Stimulated activated CD8-positive, alpha-beta memory T cell treated with anti-CD3 and anti-CD28 coated beads, Interleukin-7, amount 100 ng/mL, for 48 hours (primary cell): ENCODE measurements at regions not wholly inside any gene's neighbourhood (a gene's known extent, or its start where the extent isn't known, plus 50 kb on each side); places are given as distances from the start of the nearest gene placed in this dataset.

ENCODE experiments used
- DNase-seq, 2 donors: peaks; one replicate each; pipeline ENCODE4 v3.0.0-alpha.2; 2020; ENCODE audit warnings: low read depth in 1 of 2; ENCODE audit errors: extremely low read depth in 1 of 2

DNA sequence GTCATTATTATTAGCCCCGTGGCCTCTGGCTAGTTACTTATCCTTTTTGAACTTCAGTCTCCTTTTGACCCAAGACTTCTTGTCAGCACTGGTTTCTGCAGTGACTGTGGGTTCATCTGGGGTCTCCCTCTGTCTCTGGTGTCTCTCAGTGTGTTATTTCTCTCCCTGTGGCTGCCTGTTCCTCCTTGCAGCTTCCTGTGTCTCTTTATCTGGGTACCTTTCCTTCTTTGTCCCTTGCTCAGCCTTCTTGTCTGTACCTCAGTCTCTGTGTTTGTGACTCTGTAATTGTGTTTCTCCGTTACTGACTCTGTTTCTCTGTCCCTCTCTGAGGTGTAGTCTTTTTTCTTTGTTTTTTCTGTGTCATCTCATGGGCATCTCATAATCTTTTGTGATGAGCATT lies 102.6 kb upstream of the CDH11 start:
- DNase-seq: no peak

DNA sequence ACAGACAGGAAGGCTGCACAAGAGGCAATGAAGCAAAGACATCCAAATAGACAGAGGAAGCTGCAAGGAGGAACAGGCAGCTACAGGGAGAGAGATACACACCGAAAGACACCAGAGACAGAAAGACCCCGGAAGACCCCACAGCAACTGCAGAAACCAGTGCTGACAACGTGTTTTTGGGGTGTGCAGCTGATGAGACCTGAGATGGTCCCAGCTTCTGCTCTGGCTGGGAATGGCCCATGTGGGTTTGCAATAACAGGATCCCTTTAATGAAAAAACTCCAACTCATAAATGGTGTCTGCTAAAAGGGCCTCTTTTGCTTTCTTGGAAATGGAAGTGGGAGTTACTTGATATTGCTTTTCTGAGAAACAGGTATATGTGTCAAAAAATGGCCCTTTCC lies 101.5 kb upstream of the CDH11 start:
- no peak for DNase-seq

DNA sequence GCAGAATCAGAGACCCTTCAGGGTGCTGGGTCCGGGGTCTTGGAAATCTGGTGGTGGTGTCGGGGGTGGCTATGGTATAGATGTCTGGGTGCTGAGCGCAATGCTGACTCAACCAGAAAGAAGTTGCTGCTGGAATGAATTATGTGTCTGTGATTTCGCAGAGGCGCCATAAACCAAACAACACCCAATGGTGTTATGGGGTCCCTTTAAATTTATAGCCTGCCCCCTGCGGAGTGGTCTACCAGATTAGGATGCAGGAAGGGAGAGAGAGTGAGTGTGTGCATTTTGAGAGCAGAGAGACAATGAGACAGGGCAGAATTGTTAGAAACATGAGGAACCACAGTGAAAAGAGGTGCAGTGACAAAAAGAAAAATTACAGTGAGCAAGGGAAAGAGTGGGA lies 100.7 kb upstream of the CDH11 start:
- DNase-seq: no peak

DNA sequence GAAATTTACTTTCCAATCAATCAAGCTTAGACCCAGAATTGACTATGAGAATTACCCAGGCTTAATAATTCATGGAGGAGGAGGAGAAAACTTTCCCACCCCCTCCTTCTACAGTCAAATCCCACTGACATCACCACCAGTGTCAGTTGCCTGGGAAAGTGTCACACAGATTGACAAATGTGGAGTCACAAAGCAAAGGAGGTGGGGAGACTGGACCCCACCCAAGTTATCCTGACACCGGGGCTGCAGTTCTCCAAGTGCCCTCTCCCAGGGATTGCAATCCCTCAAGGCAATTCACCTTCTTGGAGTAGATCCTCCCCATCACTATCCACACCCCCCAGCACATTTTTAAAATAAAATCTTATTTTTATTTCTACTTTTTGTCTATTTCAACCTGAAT lies 100.2 kb upstream of the CDH11 start:
- DNase-seq: no peak

DNA sequence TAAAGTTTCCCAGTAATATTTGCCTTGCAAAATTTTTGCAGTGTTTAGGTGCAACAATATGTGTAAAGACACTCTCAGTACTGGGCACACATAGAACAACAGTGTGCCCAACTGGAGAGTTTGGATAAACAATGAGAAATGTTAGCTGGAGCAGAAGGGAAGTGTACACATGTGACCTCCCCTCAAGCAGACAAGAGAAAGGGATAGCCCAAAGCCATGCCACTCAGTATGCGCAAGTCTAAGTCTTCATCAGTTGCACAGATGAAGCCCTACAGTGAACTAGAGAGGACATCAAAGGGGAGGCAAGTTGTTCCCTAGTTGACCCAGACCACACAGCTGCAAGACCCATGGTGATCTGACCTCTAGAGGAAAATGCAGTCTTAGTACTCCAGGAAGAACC lies 97.9 kb upstream of the CDH11 start:
- DNase-seq: no peak

DNA sequence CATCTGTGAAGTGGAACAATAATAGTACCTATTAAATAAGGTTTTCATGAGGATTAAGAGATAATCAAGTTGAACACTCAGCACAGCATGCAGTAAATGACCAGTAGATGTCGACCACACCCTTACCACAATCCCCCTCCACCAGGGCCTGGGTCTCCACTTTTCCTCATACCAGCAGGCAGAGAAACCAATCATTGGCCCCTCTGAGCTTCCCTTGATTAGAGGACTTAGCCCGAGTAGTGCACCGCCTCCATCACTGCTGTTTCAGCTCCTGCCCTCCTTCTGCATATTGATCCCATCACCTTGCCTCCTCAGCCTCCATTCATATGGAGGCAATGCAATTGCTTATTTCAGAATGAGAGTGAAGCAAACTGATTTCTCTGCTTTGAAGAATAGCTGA lies 96.5 kb upstream of the CDH11 start:
- DNase-seq: no peak

DNA sequence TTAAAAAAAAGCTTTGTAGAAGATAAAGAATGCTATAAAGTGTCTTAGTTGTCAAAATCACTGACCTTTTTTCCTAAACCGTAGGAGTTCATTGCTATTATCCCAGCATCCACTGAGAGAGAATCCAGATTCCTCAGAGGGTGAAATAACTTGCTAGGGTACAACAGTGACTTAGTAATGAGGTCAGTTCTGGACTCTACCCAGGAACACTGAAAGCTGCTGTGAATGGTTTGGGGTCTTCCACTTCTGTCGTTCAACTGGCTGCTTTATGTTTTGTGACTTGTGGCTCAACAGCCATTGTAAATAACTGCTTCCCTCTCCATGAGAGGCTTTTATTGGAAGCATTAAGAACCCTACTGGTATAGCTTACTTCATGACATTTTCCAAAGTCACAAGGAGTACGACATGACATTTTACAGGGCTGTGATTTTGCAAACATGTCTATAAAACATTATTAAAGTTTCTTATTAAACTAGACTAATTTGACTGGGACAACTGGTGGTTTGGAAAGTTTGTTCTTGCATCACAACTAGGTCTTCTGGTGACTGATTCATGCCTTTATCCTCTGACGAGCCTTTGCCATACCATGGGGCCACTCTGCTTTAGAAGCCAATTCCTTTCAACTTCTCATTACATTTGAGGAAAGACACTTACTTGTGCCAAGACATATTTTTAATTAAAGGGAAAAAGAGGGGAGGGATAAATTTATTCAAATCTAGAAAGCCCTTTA lies 92.2 kb upstream of the CDH11 start:
- no peak for DNase-seq

DNA sequence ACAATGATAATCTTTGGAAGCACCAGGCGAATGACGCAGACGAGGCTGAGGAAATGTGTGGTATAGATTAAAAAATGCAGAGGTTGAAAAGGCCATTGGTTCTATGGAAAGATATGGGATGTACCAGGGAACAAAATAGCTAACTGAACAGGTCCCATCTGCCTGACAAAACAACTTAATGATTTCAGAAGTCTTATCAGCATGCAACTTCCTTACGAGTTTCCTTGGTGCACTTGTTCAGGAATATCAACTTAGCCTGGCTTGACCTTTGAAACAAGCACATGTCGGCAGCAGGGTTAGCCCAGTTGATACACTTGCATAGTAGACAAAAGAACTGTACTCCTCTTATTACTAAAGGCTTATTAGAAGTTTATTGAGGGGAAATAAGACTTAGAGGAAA lies 90.9 kb upstream of the CDH11 start:
- DNase-seq: no peak

DNA sequence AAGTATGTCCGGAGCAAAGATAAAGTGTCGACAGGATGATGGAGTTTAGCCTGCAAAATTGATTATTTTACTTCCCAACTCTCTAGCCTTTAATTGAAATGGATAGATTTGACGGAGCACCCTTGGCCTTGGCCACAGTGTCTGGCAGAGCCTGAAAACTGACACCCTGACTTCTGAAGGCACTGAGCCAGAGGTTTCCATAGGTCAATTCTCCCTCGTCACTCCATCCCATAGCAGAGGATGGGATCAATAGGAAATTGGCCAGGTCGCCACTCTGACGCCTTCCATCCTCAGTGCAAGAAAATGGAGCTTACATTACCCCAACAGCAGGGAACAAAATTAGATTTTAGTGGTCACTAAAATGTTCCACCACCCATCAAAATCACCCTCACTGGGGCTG lies 90.4 kb upstream of the CDH11 start:
- DNase-seq: no peak

DNA sequence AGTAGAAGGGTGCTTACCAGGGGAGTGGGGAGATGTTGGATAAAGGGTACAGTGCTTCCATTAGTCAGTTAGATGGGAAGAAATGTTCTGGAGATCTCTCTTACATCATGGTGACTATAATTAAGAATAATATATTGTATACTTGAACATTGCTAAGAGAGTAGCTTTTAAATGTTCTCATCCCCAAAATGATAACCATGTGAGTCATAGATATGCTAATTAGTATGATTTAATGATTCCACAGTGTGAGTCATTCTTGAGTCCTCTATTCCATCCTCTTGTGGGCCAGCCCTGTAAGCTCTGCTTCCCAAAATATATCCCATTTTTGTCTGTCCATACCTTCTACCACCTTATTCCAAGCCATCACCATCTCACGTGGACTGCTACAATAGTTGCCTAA lies 80.6 kb upstream of the CDH11 start:
- no peak for DNase-seq

DNA sequence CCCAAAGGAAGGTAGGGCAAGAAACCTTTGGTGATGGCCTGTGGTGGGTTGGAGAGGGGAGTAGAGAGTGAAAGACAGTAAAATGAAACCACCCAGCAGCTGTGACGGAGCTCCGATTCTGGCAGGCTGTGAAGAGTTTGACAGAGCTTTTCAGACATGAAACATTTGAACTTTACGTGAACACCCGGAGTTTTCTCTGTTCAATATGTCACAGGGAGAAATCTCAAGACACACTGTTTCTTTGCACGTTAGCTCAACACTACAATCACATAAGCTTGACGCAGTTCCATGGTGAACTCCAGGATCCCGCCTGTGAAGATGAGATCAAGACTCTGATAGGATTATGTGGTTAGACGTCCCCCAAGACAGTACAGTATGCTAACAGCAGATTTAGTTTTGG lies 79.6 kb upstream of the CDH11 start:
- DNase-seq: no peak

DNA sequence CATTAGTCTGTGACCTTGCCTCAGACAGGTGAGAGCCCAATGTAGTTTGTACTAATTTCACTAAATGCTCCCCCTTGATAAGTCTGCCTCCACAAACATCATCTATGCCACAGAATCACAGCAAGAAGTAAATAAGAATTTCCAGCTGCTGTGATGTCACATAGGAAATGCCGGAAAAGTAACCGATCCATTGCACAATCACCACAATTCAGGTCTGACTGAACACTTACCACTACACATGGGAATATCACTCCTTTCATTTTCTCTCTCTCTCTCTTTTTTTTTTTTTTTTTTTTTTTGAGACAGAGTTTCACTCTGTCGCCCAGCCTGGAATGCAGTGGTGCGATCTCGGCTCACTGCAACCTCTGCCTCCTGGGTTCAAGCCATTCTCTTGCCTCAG lies 79.0 kb upstream of the CDH11 start:
- DNase-seq: no peak

DNA sequence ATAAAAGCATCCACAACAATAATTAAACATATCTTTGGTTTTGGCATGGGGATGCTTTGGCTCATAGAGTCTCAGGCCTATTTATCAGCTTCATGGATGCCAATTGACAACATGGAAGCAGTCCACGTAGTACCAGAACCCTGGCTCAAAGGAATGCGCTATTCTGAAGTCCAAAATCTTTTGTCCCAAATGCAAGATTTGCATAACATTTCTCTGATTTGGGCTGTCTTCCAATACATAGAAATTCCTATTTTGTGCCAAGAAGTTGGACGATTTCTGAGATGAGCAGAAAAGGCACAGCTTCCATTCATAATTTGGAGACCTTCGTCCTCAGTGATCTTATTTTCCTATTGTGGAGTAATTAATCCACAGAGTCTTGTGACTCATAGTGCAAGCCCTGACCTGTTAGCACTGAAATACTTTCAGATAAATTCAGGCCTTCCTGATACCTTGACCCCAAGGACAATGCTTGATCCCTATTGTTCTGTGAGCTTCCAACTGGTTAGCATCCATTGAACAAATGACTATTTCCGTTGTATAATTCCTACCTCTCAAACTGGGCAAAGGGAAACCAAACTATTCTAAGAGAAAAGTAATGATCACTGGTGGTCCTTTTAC lies 78.4 kb upstream of the CDH11 start:
- DNase-seq: no peak

DNA sequence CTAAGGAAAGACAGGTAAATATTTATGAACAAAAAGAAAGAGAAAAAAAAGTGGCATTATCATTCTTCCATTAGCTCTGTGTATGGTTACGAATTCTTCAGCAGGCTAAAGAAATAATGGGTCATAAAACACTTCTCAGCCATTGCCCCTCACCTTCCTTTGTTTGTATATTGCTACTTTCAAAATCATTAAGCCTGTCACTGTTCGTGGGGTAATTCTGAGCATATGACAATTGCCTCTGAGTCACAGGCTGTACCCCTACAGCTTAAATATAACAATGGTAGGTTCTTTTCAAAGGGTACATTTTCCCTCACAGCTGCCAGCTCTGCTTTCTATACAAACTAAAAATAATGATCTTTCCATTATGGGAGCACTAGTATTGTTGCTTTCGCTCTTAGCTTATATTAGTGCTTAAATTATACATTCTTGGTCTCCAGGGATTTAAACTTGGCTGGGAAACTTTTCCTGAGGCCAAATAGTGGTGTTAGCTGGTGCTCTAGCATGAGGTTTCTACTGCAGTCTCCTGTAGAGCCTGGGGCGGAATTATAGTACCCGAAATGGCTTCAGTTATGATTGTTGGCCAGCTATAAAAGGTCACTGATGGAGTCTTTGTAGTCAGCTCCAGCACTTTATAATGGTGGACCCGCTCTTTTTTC lies 74.7 kb upstream of the CDH11 start:
- no peak for DNase-seq

DNA sequence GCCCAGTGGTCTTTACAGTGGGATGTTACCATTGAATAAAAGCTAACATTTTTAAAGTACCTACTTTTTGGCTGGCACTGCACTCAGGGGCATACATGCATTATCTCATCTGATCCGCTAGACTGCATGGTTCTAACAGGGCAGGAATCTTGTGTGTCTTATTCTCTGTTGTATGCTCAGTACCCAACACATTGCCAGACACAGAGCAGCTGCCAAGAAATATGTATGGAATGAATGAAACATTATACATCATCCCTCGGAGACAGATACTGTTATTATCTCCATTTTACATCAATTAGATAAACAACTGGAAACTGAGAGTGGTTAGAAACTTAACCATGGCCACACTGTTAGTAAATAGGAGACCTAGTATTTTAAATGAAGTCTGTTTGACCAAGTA lies 74.1 kb upstream of the CDH11 start:
- no peak for DNase-seq

DNA sequence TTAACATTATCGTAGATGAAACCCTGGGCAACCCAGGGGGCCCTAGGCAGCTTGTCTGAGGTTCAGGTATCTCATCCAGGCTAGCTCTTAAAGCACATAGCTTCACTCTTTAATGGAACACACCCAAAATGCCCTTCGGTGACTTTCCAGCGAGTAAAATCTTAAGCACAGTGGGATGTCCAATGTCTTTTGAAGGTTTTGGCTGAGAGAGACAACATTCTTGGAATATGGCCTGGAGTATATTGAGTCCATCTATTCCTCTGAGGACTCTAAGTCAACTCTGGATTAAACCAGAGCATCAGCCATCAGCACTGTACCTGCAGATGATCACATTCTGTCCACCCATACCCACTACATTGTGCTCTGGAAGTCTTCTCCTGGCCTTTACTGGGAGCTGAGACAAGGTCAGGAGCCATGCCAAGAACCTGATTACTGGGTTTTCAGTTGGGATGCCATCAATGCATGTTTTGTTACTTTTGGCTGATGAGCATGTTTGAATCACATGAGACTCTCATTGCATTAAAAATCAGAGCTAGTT lies 63.4 kb upstream of the CDH11 start:
- DNase-seq: no peak

DNA sequence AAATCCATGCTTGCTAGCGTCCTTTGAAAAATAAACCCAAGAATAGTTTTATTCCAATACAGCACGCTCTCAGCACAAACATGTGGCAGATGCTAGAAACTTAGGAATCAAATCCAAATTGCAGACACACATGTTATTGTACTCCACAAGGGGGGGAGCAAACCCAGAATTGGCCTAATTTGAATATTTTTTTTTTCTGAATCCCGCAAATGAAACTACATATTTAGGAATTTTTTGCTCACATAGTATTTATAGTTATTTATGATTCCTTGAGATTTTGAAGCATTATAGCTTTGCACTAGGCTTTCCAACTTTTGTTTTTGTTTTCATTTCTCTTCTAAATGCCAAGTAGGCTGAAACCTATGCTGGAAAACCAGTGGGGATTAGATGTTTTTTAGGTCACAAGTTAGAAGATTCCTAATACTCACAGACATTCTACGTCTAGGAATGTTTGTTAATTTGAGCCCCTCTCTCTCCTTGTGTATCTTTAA lies 59.3 kb upstream of the CDH11 start:
- DNase-seq: no peak

DNA sequence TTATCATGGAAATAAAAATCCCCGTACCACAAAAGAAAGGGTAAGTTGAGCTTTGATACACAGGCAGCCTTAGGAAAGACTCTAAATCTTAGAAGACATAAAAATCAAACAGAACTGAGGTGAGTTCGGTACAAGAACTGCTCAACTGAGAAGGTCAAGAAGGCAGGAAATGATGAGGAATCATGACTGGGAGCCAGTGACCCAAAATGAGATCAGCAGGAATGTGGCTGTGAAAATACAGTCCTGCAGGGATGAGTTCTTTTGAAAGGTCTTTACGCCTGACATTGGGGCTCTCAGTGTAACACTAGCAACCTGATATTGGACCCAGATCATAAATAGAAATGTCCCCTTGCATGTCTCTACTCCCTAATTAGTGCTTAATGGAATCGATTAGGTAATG lies 56.3 kb upstream of the CDH11 start:
- no peak for DNase-seq

DNA sequence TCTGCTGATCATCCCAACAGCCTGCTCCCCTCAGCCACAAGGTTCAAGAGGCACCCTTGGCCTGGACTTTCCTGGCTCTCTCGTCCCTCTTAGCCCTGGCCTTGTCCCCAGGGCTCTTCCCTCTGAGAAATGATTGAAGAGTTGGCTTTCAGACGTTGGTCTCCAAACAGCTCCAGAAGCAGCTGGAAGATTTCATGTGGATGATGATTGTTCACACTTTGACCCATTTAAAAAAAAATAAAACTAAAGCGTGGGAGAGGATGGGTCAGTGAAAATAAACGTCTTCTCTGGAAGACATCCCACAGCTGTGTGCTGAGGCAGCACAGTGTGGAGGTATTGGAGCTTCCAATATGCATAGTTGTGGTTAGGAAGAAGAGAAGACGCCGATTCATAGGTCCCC lies 54.7 kb upstream of the CDH11 start:
- no peak for DNase-seq

DNA sequence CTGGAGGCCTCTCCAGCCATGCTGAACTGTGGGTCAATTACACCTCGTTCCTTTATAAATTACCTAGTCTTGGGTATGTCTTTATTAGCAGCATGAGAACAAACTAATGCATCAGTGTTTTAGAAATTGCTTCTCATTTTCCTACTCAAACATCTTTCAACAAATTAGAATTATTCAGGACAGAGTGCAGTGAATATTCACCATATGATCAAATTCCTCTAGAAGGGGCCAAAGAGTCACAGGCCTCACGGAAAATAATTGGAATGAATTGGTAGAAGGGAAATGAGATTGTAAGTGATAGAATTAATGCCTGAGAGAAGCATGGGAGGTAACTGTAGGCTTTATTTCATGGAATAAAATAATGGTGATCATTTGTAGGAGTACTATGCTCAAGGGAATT lies 50.5 kb upstream of the CDH11 start:
- DNase-seq: no peak
